ENCODE measurements at regions not wholly inside any gene's neighbourhood (a gene's known extent, or its start where the extent isn't known, plus 50 kb on each side); places are given as distances from the start of the nearest gene placed in this dataset.

GRCh38 chr1:228812961-228813360, 77.7 kb downstream of the RHOU start:
- TF ChIP-seq, protein P1, sequence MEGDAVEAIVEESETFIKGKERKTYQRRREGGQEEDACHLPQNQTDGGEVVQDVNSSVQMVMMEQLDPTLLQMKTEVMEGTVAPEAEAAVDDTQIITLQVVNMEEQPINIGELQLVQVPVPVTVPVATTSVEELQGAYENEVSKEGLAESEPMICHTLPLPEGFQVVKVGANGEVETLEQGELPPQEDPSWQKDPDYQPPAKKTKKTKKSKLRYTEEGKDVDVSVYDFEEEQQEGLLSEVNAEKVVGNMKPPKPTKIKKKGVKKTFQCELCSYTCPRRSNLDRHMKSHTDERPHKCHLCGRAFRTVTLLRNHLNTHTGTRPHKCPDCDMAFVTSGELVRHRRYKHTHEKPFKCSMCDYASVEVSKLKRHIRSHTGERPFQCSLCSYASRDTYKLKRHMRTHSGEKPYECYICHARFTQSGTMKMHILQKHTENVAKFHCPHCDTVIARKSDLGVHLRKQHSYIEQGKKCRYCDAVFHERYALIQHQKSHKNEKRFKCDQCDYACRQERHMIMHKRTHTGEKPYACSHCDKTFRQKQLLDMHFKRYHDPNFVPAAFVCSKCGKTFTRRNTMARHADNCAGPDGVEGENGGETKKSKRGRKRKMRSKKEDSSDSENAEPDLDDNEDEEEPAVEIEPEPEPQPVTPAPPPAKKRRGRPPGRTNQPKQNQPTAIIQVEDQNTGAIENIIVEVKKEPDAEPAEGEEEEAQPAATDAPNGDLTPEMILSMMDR (conservative IDR thresholded peaks at IDR 0.05) = no peak

GRCh38 chr1:228814176-228814575, 78.9 kb downstream of the RHOU start:
- TF ChIP-seq, protein P1 (conservative IDR thresholded peaks at IDR 0.05) = no peak
- H3K27ac ChIP-seq = no peak overlapping the region

More at GRCh38 chr1:228812961-228813360, 77.7 kb downstream of the RHOU start:
- no peak overlapping the region for H3K27ac ChIP-seq

GRCh38 chr1:228818296-228818695, 83.0 kb downstream of the RHOU start:
- TF ChIP-seq, protein P1 (conservative IDR thresholded peaks at IDR 0.05) = no peak
- no peak overlapping the region for H3K27ac ChIP-seq

- H3K27ac ChIP-seq = no peak overlapping the region
These were observed 83.8 kb downstream of the RHOU start for GRCh38 chr1:228818928-228819630.

GRCh38 chr1:228821252-228821651, 86.0 kb downstream of the RHOU start:
- TF ChIP-seq, protein P1 (conservative IDR thresholded peaks at IDR 0.05) = no peak
- H3K27ac ChIP-seq = no peak overlapping the region

More at GRCh38 chr1:228818928-228819630, 83.8 kb downstream of the RHOU start:
- TF ChIP-seq, protein P1 (conservative IDR thresholded peaks at IDR 0.05) = no peak

GRCh38 chr1:228823200-228823599, 87.9 kb downstream of the RHOU start:
- no peak overlapping the region for H3K27ac ChIP-seq
- TF ChIP-seq, protein P1 (conservative IDR thresholded peaks at IDR 0.05) = no peak

DNA sequence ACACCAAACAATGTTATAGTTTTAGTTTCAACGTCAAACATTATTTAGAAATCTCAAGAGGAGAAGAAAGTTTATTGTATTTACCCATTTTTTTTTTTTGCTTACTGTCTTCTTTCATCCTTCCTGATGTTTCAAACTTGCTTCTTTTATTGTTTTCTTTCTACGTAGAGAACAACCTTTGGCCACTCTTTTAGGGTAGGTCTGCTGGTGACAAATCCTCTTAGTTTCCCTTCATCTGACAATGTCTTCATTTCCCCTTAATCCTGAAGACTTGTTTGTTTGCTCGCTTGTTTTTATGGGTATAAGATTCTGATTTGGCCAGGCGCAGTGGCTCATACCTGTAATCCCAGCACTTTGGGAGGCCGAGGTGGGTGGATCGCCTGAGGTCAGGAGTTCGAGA, 89.1 kb downstream of the RHOU start:
- H3K27ac ChIP-seq = no peak overlapping the region
- TF ChIP-seq, protein P1 (conservative IDR thresholded peaks at IDR 0.05) = no peak
